Activated CD8-positive, alpha-beta T cell treated with anti-CD3 and anti-CD28 coated beads for 36 hours (primary cell): ENCODE measurements at regions not wholly inside any gene's neighbourhood (a gene's known extent, or its start where the extent isn't known, plus 50 kb on each side); places are given as distances from the start of the nearest gene placed in this dataset.
A peak's percentile ranks its signal among the peaks of the same experiment; 100 is the strongest.

Experiments used
- ATAC-seq: fragments of 200-7000 bp; cut with Tn5 transposase; one replicate; pipeline ENCODE4 v1.10.0; 2021; ENCODE audit warnings: mild to moderate bottlenecking, moderate library complexity
- CTCF ChIA-PET: fragments of 350-600 bp; sonication (Branson Sonifier 250); formaldehyde crosslinking; loops from one replicate; lab custom pipeline; 2021; ENCODE audit warnings: antibody characterized with exemption; lab: Charles Lee
- POLR2A ChIA-PET: fragments of 350-600 bp; sonication (Branson Sonifier 250); formaldehyde crosslinking; loops from one replicate; lab custom pipeline; 2021; ENCODE audit warnings: antibody characterized with exemption; lab: Charles Lee
- DNase-seq: peaks from one replicate; pipeline ENCODE4 v3.0.0-alpha.2; 2020
- H3K27ac Mint-ChIP-seq: one replicate; pipeline ENCODE4 v1.8.0; 2021; ENCODE audit warnings: mild to moderate bottlenecking, mixed read lengths
- H3K27me3 Mint-ChIP-seq: one replicate; pipeline ENCODE4 v1.8.0; 2021; ENCODE audit warnings: mixed read lengths
- H3K36me3 Mint-ChIP-seq: one replicate; pipeline ENCODE4 v1.8.0; 2021; ENCODE audit warnings: low read depth, mixed read lengths
- H3K4me1 Mint-ChIP-seq: one replicate; pipeline ENCODE4 v1.8.0; 2021; ENCODE audit warnings: low read depth, mixed read lengths
- H3K4me3 Mint-ChIP-seq: one replicate; pipeline ENCODE4 v1.8.0; 2021; ENCODE audit warnings: mild to moderate bottlenecking, moderate library complexity, mixed read lengths
- H3K9me3 Mint-ChIP-seq: one replicate; pipeline ENCODE4 v1.8.0; 2021; ENCODE audit warnings: mixed read lengths
- CTCF ChIP-seq: fragments of 200-600 bp; IDR thresholded peaks from one replicate; pipeline ENCODE4 v1.8.0; 2022; ENCODE audit warnings: antibody characterized with exemption, mild to moderate bottlenecking
- intact Hi-C: fragments of 100-400 bp; cut with micrococcal nuclease; formaldehyde crosslinking; loops from one replicate; pipeline ENCODE4 v1.10.0; 2022

DNA sequence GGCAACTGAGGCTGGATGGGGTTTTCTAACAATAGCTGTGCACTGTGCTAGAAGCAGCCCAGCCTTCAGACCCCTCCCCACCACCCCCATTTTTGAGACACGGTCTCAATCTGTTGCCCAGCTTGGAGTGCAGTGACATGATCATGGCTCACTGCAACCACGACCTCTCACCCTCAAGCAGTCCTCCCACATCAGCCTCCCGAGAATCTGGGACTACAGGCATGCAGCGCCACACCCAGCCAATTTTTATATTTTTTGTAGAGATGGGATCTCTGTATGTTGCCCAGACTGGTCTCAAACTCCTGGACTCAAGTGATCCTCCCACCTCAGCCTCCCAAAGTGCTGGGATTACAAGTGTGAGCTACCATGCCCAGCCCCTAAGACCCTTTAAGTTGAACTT lies 182.5 kb downstream of the DRD1 start:
- Mint-ChIP-seq H3K36me3 (no peaks in the 10 kb centered on the region), H3K4me3 (no peak overlapping the region), H3K9me3 (peaks cover 2% of the 10 kb centered on the region), H3K4me1 (peaks cover 2% of the 10 kb centered on the region), H3K27me3 (peaks cover 12% of the 10 kb centered on the region), H3K27ac (no peak overlapping the region)
- ChIA-PET CTCF (no interaction called here), POLR2A (no interaction called here)
- DNase-seq (no peak), ATAC-seq (no peak)
- TF ChIP-seq CTCF, result no peak
- intact Hi-C loops, result no loop called here

- intact Hi-C loops, result no loop called here
- H3K36me3 Mint-ChIP-seq, result no peaks in the 10 kb centered on the region
These were observed 182.9 kb downstream of the DRD1 start for GRCh38 chr5:175261037-175261436.

GRCh38 chr5:175257847-175258194 lies 186.2 kb downstream of the DRD1 start:
- ChIA-PET CTCF (no interaction called here), POLR2A (no interaction called here)
- Mint-ChIP-seq H3K4me1 (peaks cover 2% of the 10 kb centered on the region), H3K9me3 (no peaks in the 10 kb centered on the region), H3K4me3 (no peak overlapping the region), H3K27ac (no peak overlapping the region), H3K36me3 (no peaks in the 10 kb centered on the region), H3K27me3 (peaks cover 6% of the 10 kb centered on the region)
- intact Hi-C loops, result no loop called here
- TF ChIP-seq CTCF, result no peak
- ATAC-seq, result no peak
- no peak for DNase-seq

More at GRCh38 chr5:175261037-175261436, 182.9 kb downstream of the DRD1 start:
- ATAC-seq (no peak), DNase-seq (no peak)
- CTCF ChIA-PET, result no interaction called here
- peaks cover 12% of the 10 kb centered on the region for H3K27me3 Mint-ChIP-seq
- no peak overlapping the region for H3K4me3 Mint-ChIP-seq
- H3K27ac Mint-ChIP-seq, result no peak overlapping the region
- TF ChIP-seq CTCF, result no peak
- peaks cover 2% of the 10 kb centered on the region for H3K4me1 Mint-ChIP-seq
- POLR2A ChIA-PET, result interaction anchor here (0.8 kb wide), 1 partner anchor 80 kb away, joined by 3 read pairs; no protein-coding TSS in a partner anchor
- peaks cover 2% of the 10 kb centered on the region for H3K9me3 Mint-ChIP-seq

GRCh38 chr5:175257128-175257846 lies 186.7 kb downstream of the DRD1 start:
- Mint-ChIP-seq H3K4me3 (no peak overlapping the region), H3K27ac (no peak overlapping the region), H3K9me3 (no peaks in the 10 kb centered on the region), H3K4me1 (peaks cover 2% of the 10 kb centered on the region), H3K27me3 (peaks cover 6% of the 10 kb centered on the region), H3K36me3 (no peaks in the 10 kb centered on the region)
- DNase-seq (peak; percentile 3), ATAC-seq (no peak)
- intact Hi-C loops, result no loop called here
- TF ChIP-seq CTCF, result no peak
- POLR2A ChIA-PET, result no interaction called here
- CTCF ChIA-PET, result no interaction called here

DNA sequence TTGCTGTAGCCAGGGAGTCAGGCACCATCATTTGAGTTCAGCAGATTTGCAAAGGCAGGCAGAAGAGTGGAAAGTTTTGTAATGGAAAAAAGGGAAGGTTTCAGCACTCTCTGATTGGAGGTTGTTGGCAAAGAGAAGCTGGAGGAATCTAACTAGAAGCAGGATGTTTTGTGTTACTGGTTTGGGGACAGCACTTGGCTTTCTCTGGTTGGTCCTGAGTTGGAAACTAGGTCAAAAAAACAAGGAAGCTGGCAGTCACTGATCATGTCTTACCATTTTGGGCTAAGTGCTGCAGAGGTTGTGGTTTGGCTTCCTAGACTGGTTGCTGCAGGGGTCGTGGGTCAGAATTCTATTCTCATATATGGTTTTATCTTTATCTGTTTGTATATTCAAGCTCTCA lies 189.8 kb downstream of the DRD1 start:
- H3K9me3 Mint-ChIP-seq, result no peaks in the 10 kb centered on the region
- no peak for TF ChIP-seq CTCF
- CTCF ChIA-PET, result no interaction called here
- POLR2A ChIA-PET, result no interaction called here
- peaks cover 2% of the 10 kb centered on the region for H3K4me1 Mint-ChIP-seq
- peaks cover 4% of the 10 kb centered on the region for H3K27me3 Mint-ChIP-seq
- DNase-seq, result no peak
- H3K36me3 Mint-ChIP-seq, result no peaks in the 10 kb centered on the region
- ATAC-seq, result no peak
- intact Hi-C loops, result no loop called here
- H3K27ac Mint-ChIP-seq, result no peak overlapping the region
- H3K4me3 Mint-ChIP-seq, result no peak overlapping the region
